ENCODE measurements at regions not wholly inside any gene's neighbourhood (a gene's known extent, or its start where the extent isn't known, plus 50 kb on each side); places are given as distances from the start of the nearest gene placed in this dataset.
A peak's percentile ranks its signal among the peaks of the same experiment; 100 is the strongest.

DNA sequence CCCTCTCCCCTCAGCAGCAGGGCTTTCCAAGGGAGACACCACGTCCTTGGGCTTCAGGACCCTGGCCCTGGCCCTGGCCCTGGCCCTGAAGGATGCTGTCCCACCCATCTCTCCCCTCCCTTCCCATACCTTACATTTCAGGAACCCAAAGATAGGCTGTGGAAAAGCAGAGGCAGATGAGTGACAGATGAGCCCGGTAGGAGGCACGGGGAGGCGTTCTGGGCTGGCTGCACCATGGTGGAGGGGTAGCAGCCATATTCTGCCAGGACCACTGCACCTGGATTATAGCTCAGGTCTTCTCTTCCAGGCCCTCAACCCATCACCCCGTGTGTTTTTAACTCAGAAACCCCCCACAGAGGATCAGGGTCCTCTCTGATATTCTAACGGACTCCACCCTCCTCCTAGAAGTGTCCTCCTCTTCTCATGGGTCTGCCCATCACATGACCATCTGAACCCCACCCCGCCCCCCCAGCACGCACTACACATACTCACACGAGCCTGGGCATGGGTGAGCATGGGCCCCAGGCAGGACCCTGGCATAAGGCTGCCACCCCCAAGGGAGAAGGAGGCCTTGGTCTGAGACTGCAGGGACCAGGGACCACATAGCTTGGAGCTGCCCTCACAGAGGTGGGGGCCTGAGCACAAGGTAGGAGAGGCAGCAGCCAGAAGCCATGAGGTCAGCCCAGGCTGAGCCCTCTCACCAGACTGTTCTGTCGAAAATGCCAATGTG lies 220.8 kb upstream of the CDH4 start:
- H3K4ac ChIP-seq (ENCODE audit: low read length), result no peak overlapping the region
- H3K4me1 ChIP-seq (ENCODE audit: control insufficient read depth in 2 of 2, insufficient read depth in 1 of 2, low read depth in 1 of 2, low read length in 2 of 2), result no peaks in the 10 kb centered on the region
- no peak overlapping the region for H2AK5ac ChIP-seq (ENCODE audit: low read depth, low read length)
- H3K9ac ChIP-seq (ENCODE audit: low read depth, low read length, poor library complexity), result peak overlapping the region; percentile 37
- no peak overlapping the region for H2BK15ac ChIP-seq (ENCODE audit: low read length)
- peaks cover 0 to 3% of the 10 kb centered on the region in 2 donors for H3K9me3 ChIP-seq (replicated peaks in 1 of 2; ENCODE audit: control insufficient read depth in 2 of 2, insufficient read depth in 1 of 2, low read depth in 1 of 2, low read length in 2 of 2)
- H3K79me1 ChIP-seq (ENCODE audit: low read depth, low read length), result no peaks in the 10 kb centered on the region
- no peak overlapping the region for H4K91ac ChIP-seq (ENCODE audit: low read depth, low read length, poor library complexity)
- H3K4me2 ChIP-seq (ENCODE audit: insufficient read depth, low read length, poor library complexity, severe bottlenecking), result no peak overlapping the region
- no peak overlapping the region for H2AFZ ChIP-seq (ENCODE audit: low read length)
- no peak overlapping the region for H2BK5ac ChIP-seq (ENCODE audit: low read length)
- peak overlapping the region; percentile 52 for H3K18ac ChIP-seq (ENCODE audit: low read length)
- no CpG with 5 or more reads among the region's 10 CpGs for WGBS, 2 donors (ENCODE audit: extremely low coverage in 2 of 2, insufficient read length in 2 of 2, insufficient replicate concordance in 1 of 2)
- peak overlapping the region in 1 of 2 donors; percentile 25 for H3K4me3 ChIP-seq (ENCODE audit: low read length in 2 of 2)
- no peak overlapping the region for H2BK120ac ChIP-seq (ENCODE audit: low read depth, low read length)
- H3K27me3 ChIP-seq (ENCODE audit: control insufficient read depth in 3 of 3, insufficient read depth in 3 of 3, low read depth in 1 of 3, low read length in 3 of 3), result no peaks in the 10 kb centered on the region
- no peak overlapping the region for H3K14ac ChIP-seq (ENCODE audit: low read length)
- H3K23ac ChIP-seq (ENCODE audit: low read depth, low read length, poor library complexity), result no peak overlapping the region
- H2BK12ac ChIP-seq (ENCODE audit: low read length), result no peak overlapping the region
- no peaks in the 10 kb centered on the region for H3K36me3 ChIP-seq (replicated peaks in 1 of 2; ENCODE audit: control insufficient read depth in 2 of 2, insufficient read depth in 2 of 2, low read length in 2 of 2)
- no peak overlapping the region for H4K8ac ChIP-seq (ENCODE audit: low read depth, low read length)
- no peak for DNase-seq (ENCODE audit: low spot score)
- no peak overlapping the region for H3K27ac ChIP-seq (replicated peaks; ENCODE audit: low read length)

DNA sequence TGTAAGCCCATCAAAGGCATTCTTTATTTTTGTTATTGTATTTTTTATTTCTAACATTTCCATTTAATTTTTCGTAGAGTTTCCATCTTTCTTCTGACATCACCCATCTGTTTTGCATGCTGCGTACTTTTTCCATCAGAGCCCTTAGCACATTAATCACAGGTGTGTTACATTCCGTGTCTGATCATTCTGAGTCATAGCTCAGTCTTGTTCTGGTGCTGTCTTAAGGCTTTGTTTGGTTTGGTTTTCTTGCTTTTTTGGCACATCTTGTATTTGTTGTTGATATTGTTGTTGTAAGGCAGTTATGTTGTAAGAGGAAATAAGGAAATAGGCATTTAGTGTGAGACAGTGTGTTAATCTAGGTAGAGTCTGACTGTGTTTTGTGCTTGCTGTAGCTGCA lies 214.6 kb upstream of the CDH4 start:
- H3K27me3 ChIP-seq (ENCODE audit: control insufficient read depth in 3 of 3, insufficient read depth in 3 of 3, low read depth in 1 of 3, low read length in 3 of 3), result no peaks in the 10 kb centered on the region

DNA sequence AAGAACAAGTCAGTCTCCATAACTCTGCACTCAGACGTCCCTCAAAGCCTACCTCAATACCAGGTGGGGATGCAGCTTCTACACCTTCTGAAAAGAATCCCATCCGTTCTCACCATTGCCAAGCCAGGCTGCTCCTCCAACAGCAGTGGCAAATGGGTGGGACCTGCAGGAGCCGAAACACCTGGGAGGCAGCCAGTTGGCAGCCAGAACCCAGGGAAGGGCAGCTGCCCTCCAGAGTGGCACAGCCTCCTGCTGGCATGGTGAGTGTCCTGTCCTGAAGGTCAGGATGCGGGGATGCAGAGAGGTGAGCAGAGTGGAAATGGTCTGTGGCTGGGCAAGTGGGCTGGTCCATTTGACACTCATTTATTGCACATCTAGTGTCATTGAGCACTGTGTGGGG lies 210.6 kb upstream of the CDH4 start:
- Histone ChIP-seq H3K79me1 (ENCODE audit: low read depth, low read length) (no peaks in the 10 kb centered on the region), H3K4ac (ENCODE audit: low read length) (no peak overlapping the region), H4K8ac (ENCODE audit: low read depth, low read length) (no peak overlapping the region), H3K14ac (ENCODE audit: low read length) (no peak overlapping the region), H3K9ac (ENCODE audit: low read depth, low read length, poor library complexity) (no peak overlapping the region), H2AFZ (ENCODE audit: low read length) (no peak overlapping the region), H4K91ac (ENCODE audit: low read depth, low read length, poor library complexity) (no peak overlapping the region), H2BK120ac (ENCODE audit: low read depth, low read length) (no peak overlapping the region), H3K27me3 (ENCODE audit: control insufficient read depth in 3 of 3, insufficient read depth in 3 of 3, low read depth in 1 of 3, low read length in 3 of 3) (no peaks in the 10 kb centered on the region), H2BK15ac (ENCODE audit: low read length) (no peak overlapping the region), H3K4me2 (ENCODE audit: insufficient read depth, low read length, poor library complexity, severe bottlenecking) (no peak overlapping the region), H3K9me3 (replicated peaks in 1 of 2; ENCODE audit: control insufficient read depth in 2 of 2, insufficient read depth in 1 of 2, low read depth in 1 of 2, low read length in 2 of 2) (peaks cover 0 to 3% of the 10 kb centered on the region in 2 donors), H2BK5ac (ENCODE audit: low read length) (no peak overlapping the region), H3K23ac (ENCODE audit: low read depth, low read length, poor library complexity) (no peak overlapping the region), H3K18ac (ENCODE audit: low read length) (no peak overlapping the region), H3K36me3 (replicated peaks in 1 of 2; ENCODE audit: control insufficient read depth in 2 of 2, insufficient read depth in 2 of 2, low read length in 2 of 2) (no peaks in the 10 kb centered on the region), H3K4me3 (ENCODE audit: low read length in 2 of 2) (no peak overlapping the region), H3K4me1 (ENCODE audit: control insufficient read depth in 2 of 2, insufficient read depth in 1 of 2, low read depth in 1 of 2, low read length in 2 of 2) (no peaks in the 10 kb centered on the region), H2AK5ac (ENCODE audit: low read depth, low read length) (no peak overlapping the region), H2BK12ac (ENCODE audit: low read length) (no peak overlapping the region), H3K27ac (replicated peaks; ENCODE audit: low read length) (no peak overlapping the region)
- WGBS, 2 donors (ENCODE audit: extremely low coverage in 2 of 2, insufficient read length in 2 of 2, insufficient replicate concordance in 1 of 2), result no CpG with 5 or more reads among the region's 4 CpGs
- no peak for DNase-seq (ENCODE audit: low spot score)

More for the DNA sequence above, 214.6 kb upstream of the CDH4 start:
- H3K4me3 ChIP-seq (ENCODE audit: low read length in 2 of 2), result no peak overlapping the region
- DNase-seq (ENCODE audit: low spot score), result no peak
- no peak overlapping the region for H2BK15ac ChIP-seq (ENCODE audit: low read length)
- H3K23ac ChIP-seq (ENCODE audit: low read depth, low read length, poor library complexity), result no peak overlapping the region
- no peak overlapping the region for H3K14ac ChIP-seq (ENCODE audit: low read length)
- H4K91ac ChIP-seq (ENCODE audit: low read depth, low read length, poor library complexity), result no peak overlapping the region
- no peak overlapping the region for H2BK5ac ChIP-seq (ENCODE audit: low read length)
- no peak overlapping the region for H2BK120ac ChIP-seq (ENCODE audit: low read depth, low read length)
- no CpG with 5 or more reads among the region's 3 CpGs for WGBS, 2 donors (ENCODE audit: extremely low coverage in 2 of 2, insufficient read length in 2 of 2, insufficient replicate concordance in 1 of 2)
- H2AK5ac ChIP-seq (ENCODE audit: low read depth, low read length), result no peak overlapping the region
- no peak overlapping the region for H3K18ac ChIP-seq (ENCODE audit: low read length)
- no peak overlapping the region for H2BK12ac ChIP-seq (ENCODE audit: low read length)
- H3K4ac ChIP-seq (ENCODE audit: low read length), result no peak overlapping the region
- no peak overlapping the region for H2AFZ ChIP-seq (ENCODE audit: low read length)
- no peaks in the 10 kb centered on the region for H3K4me1 ChIP-seq (ENCODE audit: control insufficient read depth in 2 of 2, insufficient read depth in 1 of 2, low read depth in 1 of 2, low read length in 2 of 2)
- H3K4me2 ChIP-seq (ENCODE audit: insufficient read depth, low read length, poor library complexity, severe bottlenecking), result no peak overlapping the region
- no peaks in the 10 kb centered on the region for H3K36me3 ChIP-seq (replicated peaks in 1 of 2; ENCODE audit: control insufficient read depth in 2 of 2, insufficient read depth in 2 of 2, low read length in 2 of 2)
- H3K27ac ChIP-seq (replicated peaks; ENCODE audit: low read length), result no peak overlapping the region
- H3K79me1 ChIP-seq (ENCODE audit: low read depth, low read length), result no peaks in the 10 kb centered on the region
- H3K9ac ChIP-seq (ENCODE audit: low read depth, low read length, poor library complexity), result no peak overlapping the region
- H3K9me3 ChIP-seq (replicated peaks in 1 of 2; ENCODE audit: control insufficient read depth in 2 of 2, insufficient read depth in 1 of 2, low read depth in 1 of 2, low read length in 2 of 2), result no peaks in the 10 kb centered on the region
- no peak overlapping the region for H4K8ac ChIP-seq (ENCODE audit: low read depth, low read length)

DNA sequence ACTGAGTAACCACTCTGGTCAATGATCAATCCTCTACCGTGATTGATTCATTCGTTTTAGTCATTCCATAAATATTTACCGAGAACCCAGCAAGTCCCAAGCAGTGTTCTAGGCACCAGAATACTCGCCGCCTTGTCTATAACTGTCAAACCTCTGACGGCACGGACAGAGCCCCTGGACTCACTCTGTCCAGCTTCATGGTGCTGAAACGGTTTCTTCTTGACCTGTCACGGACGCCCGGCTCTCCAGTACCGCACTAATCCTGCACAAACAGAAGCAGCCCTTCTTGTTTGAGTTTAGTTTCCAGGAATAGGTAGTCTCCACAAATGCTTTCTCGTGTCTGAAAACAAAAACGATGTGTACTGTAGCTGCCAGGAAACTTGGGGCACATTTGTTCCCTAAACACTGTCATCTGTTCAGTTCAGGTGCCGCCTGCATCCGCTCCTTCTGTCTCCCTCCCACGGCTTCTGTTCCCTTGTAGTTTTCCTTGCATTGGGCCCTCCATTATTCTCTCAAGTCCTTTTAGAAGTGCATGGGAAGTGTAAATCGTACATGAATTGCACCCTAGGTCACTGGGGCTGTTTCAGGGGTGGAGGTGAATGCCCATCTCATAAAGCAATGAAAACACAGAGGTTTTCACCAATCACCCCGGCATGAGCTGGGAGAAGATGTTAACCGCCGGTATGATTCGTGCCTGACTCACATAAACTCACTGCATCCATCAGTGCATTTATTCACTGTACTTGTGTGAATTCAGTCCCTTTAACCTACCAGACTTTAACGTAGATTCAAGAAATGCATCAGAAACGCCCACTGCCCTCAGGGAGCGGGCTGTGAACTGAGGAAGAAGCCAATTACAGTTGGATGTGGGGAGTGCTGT lies 209.3 kb upstream of the CDH4 start:
- Histone ChIP-seq H2AFZ (ENCODE audit: low read length) (no peak overlapping the region), H3K18ac (ENCODE audit: low read length) (no peak overlapping the region), H3K4me1 (ENCODE audit: control insufficient read depth in 2 of 2, insufficient read depth in 1 of 2, low read depth in 1 of 2, low read length in 2 of 2) (no peaks in the 10 kb centered on the region), H2BK15ac (ENCODE audit: low read length) (no peak overlapping the region), H3K79me1 (ENCODE audit: low read depth, low read length) (no peaks in the 10 kb centered on the region), H2AK5ac (ENCODE audit: low read depth, low read length) (no peak overlapping the region), H3K23ac (ENCODE audit: low read depth, low read length, poor library complexity) (no peak overlapping the region), H4K8ac (ENCODE audit: low read depth, low read length) (no peak overlapping the region), H3K4ac (ENCODE audit: low read length) (no peak overlapping the region), H3K27ac (replicated peaks; ENCODE audit: low read length) (no peak overlapping the region), H3K4me2 (ENCODE audit: insufficient read depth, low read length, poor library complexity, severe bottlenecking) (no peak overlapping the region), H3K27me3 (ENCODE audit: control insufficient read depth in 3 of 3, insufficient read depth in 3 of 3, low read depth in 1 of 3, low read length in 3 of 3) (no peaks in the 10 kb centered on the region), H2BK5ac (ENCODE audit: low read length) (no peak overlapping the region), H3K9me3 (replicated peaks in 1 of 2; ENCODE audit: control insufficient read depth in 2 of 2, insufficient read depth in 1 of 2, low read depth in 1 of 2, low read length in 2 of 2) (peaks cover 0 to 3% of the 10 kb centered on the region in 2 donors), H2BK120ac (ENCODE audit: low read depth, low read length) (no peak overlapping the region), H3K9ac (ENCODE audit: low read depth, low read length, poor library complexity) (no peak overlapping the region), H2BK12ac (ENCODE audit: low read length) (no peak overlapping the region), H3K36me3 (replicated peaks in 1 of 2; ENCODE audit: control insufficient read depth in 2 of 2, insufficient read depth in 2 of 2, low read length in 2 of 2) (no peaks in the 10 kb centered on the region), H3K14ac (ENCODE audit: low read length) (no peak overlapping the region), H3K4me3 (ENCODE audit: low read length in 2 of 2) (no peak overlapping the region), H4K91ac (ENCODE audit: low read depth, low read length, poor library complexity) (no peak overlapping the region)
- no peak for DNase-seq (ENCODE audit: low spot score)
- WGBS, 2 donors (ENCODE audit: extremely low coverage in 2 of 2, insufficient read length in 2 of 2, insufficient replicate concordance in 1 of 2), result no CpG with 5 or more reads among the region's 25 CpGs

All from neuronal stem cell (in vitro differentiated cells).